Fibroblast of skin of scalp (primary cell): ENCODE measurements at regions not wholly inside any gene's neighbourhood (a gene's known extent, or its start where the extent isn't known, plus 50 kb on each side); places are given as distances from the start of the nearest gene placed in this dataset.
A peak's percentile ranks its signal among the peaks of the same experiment; 100 is the strongest.
"Not testable (repeated sequence)": the region's sequence is repeated elsewhere in the genome, so short reads cannot be mapped to it uniquely, and the experiment has no call there.

Source experiments
- DNase-seq: peaks from one replicate; pipeline ENCODE4 v3.0.0-alpha.2; 2013

- no peak for DNase-seq
Observed at GRCh38 chr3:158026236-158026635, 80.0 kb downstream of the SHOX2 start.

GRCh38 chr3:158019897-158020296, 86.3 kb downstream of the SHOX2 start:
- DNase-seq = not testable (repeated sequence)

GRCh38 chr3:158018462-158018861, 87.8 kb downstream of the SHOX2 start:
- DNase-seq = no peak

- no peak for DNase-seq
Observed at GRCh38 chr3:158012901-158013300, 93.3 kb downstream of the SHOX2 start.

- no peak for DNase-seq
Observed at GRCh38 chr3:158005391-158006100, 100.7 kb downstream of the SHOX2 start.

- DNase-seq = no peak
Observed at GRCh38 chr3:157999246-157999645, 107.0 kb downstream of the SHOX2 start.

GRCh38 chr3:157982359-157982758, 123.9 kb downstream of the SHOX2 start:
- DNase-seq = peak; percentile 24

GRCh38 chr3:157981819-157982218, 124.4 kb downstream of the SHOX2 start:
- peak; percentile 22 for DNase-seq

- no peak for DNase-seq
Observed at GRCh38 chr3:157979022-157979421, 127.2 kb downstream of the SHOX2 start.

GRCh38 chr3:157961665-157962064, 144.6 kb downstream of the SHOX2 start:
- DNase-seq = no peak

- no peak for DNase-seq
Observed at GRCh38 chr3:157958457-157958856, 147.8 kb downstream of the SHOX2 start.

- DNase-seq = no peak
Observed at GRCh38 chr3:157956850-157957249, 149.4 kb downstream of the SHOX2 start.

GRCh38 chr3:157956176-157956575, 150.0 kb downstream of the SHOX2 start:
- DNase-seq = no peak

- DNase-seq = no peak
Observed at GRCh38 chr3:157953565-157953964, 152.7 kb downstream of the SHOX2 start.

GRCh38 chr3:157948605-157949383, 157.4 kb downstream of the SHOX2 start:
- no peak for DNase-seq

GRCh38 chr3:157939166-157939565, 167.1 kb downstream of the SHOX2 start:
- DNase-seq = no peak

- peak; percentile 82 for DNase-seq
Observed at GRCh38 chr3:157938154-157938779, 168.0 kb downstream of the SHOX2 start.

GRCh38 chr3:157931517-157931916, 174.7 kb downstream of the SHOX2 start:
- DNase-seq = no peak

GRCh38 chr3:157930000-157930780, 176.0 kb downstream of the SHOX2 start:
- DNase-seq = no peak

GRCh38 chr3:157926822-157927221, 179.4 kb downstream of the SHOX2 start:
- DNase-seq = no peak

- no peak for DNase-seq
Observed at GRCh38 chr3:157922614-157923013, 183.6 kb downstream of the SHOX2 start.

- no peak for DNase-seq
Observed at GRCh38 chr3:157921811-157922210, 184.4 kb downstream of the SHOX2 start.
